K562 (cell line): ENCODE measurements at regions not wholly inside any gene's neighbourhood (a gene's known extent, or its start where the extent isn't known, plus 50 kb on each side); places are given as distances from the start of the nearest gene placed in this dataset.
A peak's percentile ranks its signal among the peaks of the same experiment; 100 is the strongest.

Source experiments
- ATAC-seq: fragments of 200-7000 bp; cut with Tn5 transposase; 3 replicates; pipeline ENCODE4 v1.9.1; 2020; ENCODE audit warnings: moderate library complexity
- BruUV-seq: library from RNA; stranded (reverse); fragments of 400-500 nt; replicated peaks from 2 replicates; lab custom pipeline; 2021; lab: Mats Ljungman, UMichigan
- CTCF ChIA-PET: fragments of 300-600 bp; formaldehyde crosslinking; extraction: SDS; loops from one replicate; lab custom pipeline; 2021; ENCODE audit warnings: low intra/inter-chr PET ratio; lab: Yijun Ruan, JAX
- POLR2A ChIA-PET: fragments of 300-600, 350-650 bp; sonication (Branson Sonifier 250); formaldehyde crosslinking; extraction: SDS; loops from one replicate; lab custom pipeline; 2021; ENCODE audit warnings: antibody characterized with exemption, inconsistent platforms; lab: Yijun Ruan, JAX
- DNase-seq, 4 experiments: peaks; one replicate each; pipeline versions ENCODE4 v3.0.0 to v3.0.0-alpha.2; 2011 to 2018; ENCODE audit warnings: low spot score in 3 of 4, mixed read lengths in 3 of 4; ENCODE audit errors: extremely low read depth in 1 of 4
- FAIRE-seq: peaks from 2 replicates; lab custom pipeline; 2011; peaks lifted over from hg19 to GRCh38; lab: Jason Lieb, UNC
- H2AFZ ChIP-seq: 2 replicates; pipeline ENCODE4 v1.6.0; 2011; ENCODE audit warnings: low read depth, low read length, control low read depth, inconsistent platforms
- H3K27ac ChIP-seq: fragments of 200-600 bp; 3 replicates; pipeline ENCODE4 v1.8.0; 2011; ENCODE audit warnings: low read depth, mild to moderate bottlenecking, control low read depth, inconsistent platforms, low read length, moderate library complexity, mixed read lengths; ENCODE audit errors: extremely low read depth
- H3K27me3 ChIP-seq, 2 experiments: fragments of 300-600 bp in 1 of 2; 2 replicates in 1 of 2; 3 replicates in 1 of 2; pipeline versions ENCODE4 v1.6.0 to v1.8.0; 2011; ENCODE audit warnings: inconsistent platforms in 2 of 2, low read length in 2 of 2, mild to moderate bottlenecking in 1 of 2, mixed read lengths in 1 of 2, moderate library complexity in 1 of 2; ENCODE audit not compliant: control insufficient read depth in 2 of 2, insufficient read depth in 2 of 2
- H3K36me3 ChIP-seq: fragments of 300-600 bp; 3 replicates; pipeline ENCODE4 v1.8.0; 2011; ENCODE audit warnings: mild to moderate bottlenecking, low read length, inconsistent platforms; ENCODE audit not compliant: control insufficient read depth, insufficient read depth
- H3K4me1 ChIP-seq, 2 experiments: fragments of 200-600 bp in 1 of 2; replicated peaks in 1 of 2; 2 replicates in 1 of 2; 3 replicates in 1 of 2; pipeline versions ENCODE4 v1.5.1 to v1.8.0; 2011; ENCODE audit warnings: inconsistent platforms in 2 of 2, low read length in 2 of 2, mild to moderate bottlenecking in 1 of 2, mixed read lengths in 1 of 2, moderate library complexity in 1 of 2; ENCODE audit not compliant: control insufficient read depth in 2 of 2, insufficient read depth in 2 of 2
- H3K4me2 ChIP-seq: 2 replicates; pipeline ENCODE4 v1.6.1; 2011; ENCODE audit warnings: low read length, control low read depth, inconsistent platforms, mixed read lengths; ENCODE audit not compliant: insufficient read depth
- H3K4me3 ChIP-seq: fragments of 200-600 bp; sonication (generic), shearing (Covaris generic); 2 replicates; pipeline ENCODE4 v1.5.1; 2016; ENCODE audit warnings: control low read depth, inconsistent platforms
- H3K79me2 ChIP-seq: fragments of 200-600 bp; 3 replicates; pipeline ENCODE4 v1.8.0; 2011; ENCODE audit warnings: low read length, inconsistent platforms; ENCODE audit not compliant: control insufficient read depth, insufficient read depth
- H3K9ac ChIP-seq, 2 experiments: 2 replicates each; pipeline versions ENCODE4 v1.6.0 to v1.6.1; 2011; ENCODE audit warnings: low read depth in 2 of 2, low read length in 2 of 2, control low read depth in 1 of 2, inconsistent platforms in 1 of 2, mild to moderate bottlenecking in 1 of 2, mixed read lengths in 1 of 2; ENCODE audit not compliant: insufficient read depth in 1 of 2
- H3K9me1 ChIP-seq: one replicate; pipeline ENCODE4 v1.6.0; 2011; ENCODE audit warnings: inconsistent platforms, mild to moderate bottlenecking, low read length, moderate library complexity; ENCODE audit not compliant: control insufficient read depth, insufficient read depth
- H3K9me3 ChIP-seq: replicated peaks from 2 replicates; pipeline ENCODE4 v1.5.1; 2011; ENCODE audit warnings: low read depth, low read length, inconsistent platforms; ENCODE audit not compliant: control insufficient read depth, insufficient read depth
- H4K20me1 ChIP-seq: replicated peaks from 2 replicates; pipeline ENCODE4 v1.6.1; 2011; ENCODE audit warnings: low read length, inconsistent platforms, mixed read lengths; ENCODE audit not compliant: control insufficient read depth, insufficient read depth
- ARID1B ChIP-seq: fragments of 450-650 bp; IDR thresholded peaks from 2 replicates; pipeline ENCODE4 v1.6.1; 2016; ENCODE audit warnings: antibody characterized with exemption, mild to moderate bottlenecking, inconsistent platforms
- ARNT ChIP-seq, 2 experiments: fragments of 450-650 bp; IDR thresholded peaks; 2 replicates each; pipeline ENCODE4 v1.6.1; 2016; ENCODE audit warnings: mild to moderate bottlenecking in 1 of 2
- ATF7 ChIP-seq: fragments of 450-650 bp; IDR thresholded peaks from 2 replicates; pipeline ENCODE4 v1.7.1; 2014; ENCODE audit warnings: mild to moderate bottlenecking, moderate library complexity
- MAFG ChIP-seq: fragments of 450-650 bp; conservative IDR thresholded peaks from 2 replicates; pipeline ENCODE4 v1.6.1; 2016; ENCODE audit warnings: missing genetic modification characterization, missing compliant biosample characterization
- SIX5 ChIP-seq, 2 experiments: IDR thresholded peaks; 2 replicates each; pipeline ENCODE4 v1.6.1; 2011; ENCODE audit warnings: low read length in 2 of 2, borderline replicate concordance in 1 of 2, low read depth in 1 of 2, mild to moderate bottlenecking in 1 of 2, moderate library complexity in 1 of 2; ENCODE audit not compliant: insufficient read depth in 1 of 2
- ZEB2 ChIP-seq: fragments of 450-650 bp; IDR thresholded peaks from 2 replicates; pipeline ENCODE4 v1.6.1; 2016
- ZFP36 ChIP-seq: fragments of 150-350 bp; IDR thresholded peaks from 2 replicates; pipeline ENCODE4 v1.6.1; 2018; ENCODE audit warnings: low read length, low read depth; ENCODE audit not compliant: partially characterized antibody
- ZNF41 ChIP-seq: fragments of 250-450 bp; sonication (Bioruptor Pico); conservative IDR thresholded peaks from 2 replicates; pipeline ENCODE4 v1.4.0; 2020; ENCODE audit warnings: mild to moderate bottlenecking
- WGBS: fragments of 100-300 bp; shearing (Covaris generic); methylation state at CpG from one replicate; pipeline ENCODE4 v1.1.6; 2016; ENCODE audit warnings: low coverage, mixed read lengths; ENCODE audit not compliant: insufficient coverage; ENCODE audit errors: missing lambda C conversion rate; 5-methylcytosine and 5-hydroxymethylcytosine counted together
- in situ Hi-C: fragments of 300-500 bp; cut with MboI; formaldehyde crosslinking; loops from 4 replicates; pipeline ENCODE4 v1.15.0; 2018; ENCODE audit warnings: inconsistent platforms, mixed read lengths
- intact Hi-C: fragments of 100-400 bp; cut with micrococcal nuclease; formaldehyde crosslinking; loops from 2 replicates; pipeline ENCODE4 v1.14.2; 2022
- TF ChIP-seq, protein P1 (sequence below): IDR thresholded peaks from 2 replicates; pipeline ENCODE4 v1.6.1; 2011; ENCODE audit not compliant: insufficient read length; ENCODE audit errors: extremely low read depth
- TF ChIP-seq, protein P2 (sequence below): fragments of 450-650 bp; IDR thresholded peaks from 2 replicates; pipeline ENCODE4 v1.7.0; 2016; ENCODE audit warnings: borderline replicate concordance
- TF ChIP-seq, protein P3 (sequence below): fragments of 200-800 bp; sonication (Bioruptor generic); IDR thresholded peaks from 2 replicates; pipeline ENCODE4 v1.6.1; 2016; ENCODE audit warnings: missing genetic modification characterization, missing compliant biosample characterization
- TF ChIP-seq, protein P4 (sequence below): sonication (generic); formaldehyde crosslinking; IDR thresholded peaks from 2 replicates; pipeline ENCODE4 v1.8.1; 2023; ENCODE audit warnings: mild to moderate bottlenecking, missing genetic modification reagents, moderate library complexity

DNA sequence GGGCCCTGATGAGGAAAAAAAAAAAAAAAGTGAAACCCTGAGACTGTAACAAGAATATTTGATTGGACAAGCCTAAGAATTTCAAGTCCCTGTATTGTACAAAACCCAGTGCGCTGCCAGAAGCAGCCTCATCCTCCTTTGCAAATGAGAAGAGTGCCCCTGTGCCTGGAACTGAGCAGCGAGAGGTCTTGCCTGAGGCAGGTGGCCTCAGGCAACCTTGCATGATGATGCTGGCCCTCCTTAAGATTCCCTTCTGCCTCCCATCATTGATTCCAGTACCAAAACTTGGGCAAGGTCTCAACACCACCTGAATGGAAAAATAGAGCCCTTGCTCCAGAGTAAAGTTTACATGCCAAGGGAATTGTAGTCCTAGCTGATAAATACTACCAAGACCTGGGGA is 129.6 kb upstream of the RAB4A start (continued):
- TF ChIP-seq, protein P1, sequence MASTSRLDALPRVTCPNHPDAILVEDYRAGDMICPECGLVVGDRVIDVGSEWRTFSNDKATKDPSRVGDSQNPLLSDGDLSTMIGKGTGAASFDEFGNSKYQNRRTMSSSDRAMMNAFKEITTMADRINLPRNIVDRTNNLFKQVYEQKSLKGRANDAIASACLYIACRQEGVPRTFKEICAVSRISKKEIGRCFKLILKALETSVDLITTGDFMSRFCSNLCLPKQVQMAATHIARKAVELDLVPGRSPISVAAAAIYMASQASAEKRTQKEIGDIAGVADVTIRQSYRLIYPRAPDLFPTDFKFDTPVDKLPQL = no peak
- TF ChIP-seq SIX5 (IDR thresholded peaks at IDR 0.05; ENCODE audit: borderline replicate concordance in 1 of 2, insufficient read depth in 1 of 2, low read depth in 1 of 2, low read length in 2 of 2) (no peak), ZFP36 (no peak), ARNT (IDR thresholded peaks at IDR 0.05) (no peak), ZNF41 (no peak), MAFG (no peak), ARID1B (no peak)
- TF ChIP-seq, protein P2, sequence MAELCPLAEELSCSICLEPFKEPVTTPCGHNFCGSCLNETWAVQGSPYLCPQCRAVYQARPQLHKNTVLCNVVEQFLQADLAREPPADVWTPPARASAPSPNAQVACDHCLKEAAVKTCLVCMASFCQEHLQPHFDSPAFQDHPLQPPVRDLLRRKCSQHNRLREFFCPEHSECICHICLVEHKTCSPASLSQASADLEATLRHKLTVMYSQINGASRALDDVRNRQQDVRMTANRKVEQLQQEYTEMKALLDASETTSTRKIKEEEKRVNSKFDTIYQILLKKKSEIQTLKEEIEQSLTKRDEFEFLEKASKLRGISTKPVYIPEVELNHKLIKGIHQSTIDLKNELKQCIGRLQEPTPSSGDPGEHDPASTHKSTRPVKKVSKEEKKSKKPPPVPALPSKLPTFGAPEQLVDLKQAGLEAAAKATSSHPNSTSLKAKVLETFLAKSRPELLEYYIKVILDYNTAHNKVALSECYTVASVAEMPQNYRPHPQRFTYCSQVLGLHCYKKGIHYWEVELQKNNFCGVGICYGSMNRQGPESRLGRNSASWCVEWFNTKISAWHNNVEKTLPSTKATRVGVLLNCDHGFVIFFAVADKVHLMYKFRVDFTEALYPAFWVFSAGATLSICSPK = no peak

DNA sequence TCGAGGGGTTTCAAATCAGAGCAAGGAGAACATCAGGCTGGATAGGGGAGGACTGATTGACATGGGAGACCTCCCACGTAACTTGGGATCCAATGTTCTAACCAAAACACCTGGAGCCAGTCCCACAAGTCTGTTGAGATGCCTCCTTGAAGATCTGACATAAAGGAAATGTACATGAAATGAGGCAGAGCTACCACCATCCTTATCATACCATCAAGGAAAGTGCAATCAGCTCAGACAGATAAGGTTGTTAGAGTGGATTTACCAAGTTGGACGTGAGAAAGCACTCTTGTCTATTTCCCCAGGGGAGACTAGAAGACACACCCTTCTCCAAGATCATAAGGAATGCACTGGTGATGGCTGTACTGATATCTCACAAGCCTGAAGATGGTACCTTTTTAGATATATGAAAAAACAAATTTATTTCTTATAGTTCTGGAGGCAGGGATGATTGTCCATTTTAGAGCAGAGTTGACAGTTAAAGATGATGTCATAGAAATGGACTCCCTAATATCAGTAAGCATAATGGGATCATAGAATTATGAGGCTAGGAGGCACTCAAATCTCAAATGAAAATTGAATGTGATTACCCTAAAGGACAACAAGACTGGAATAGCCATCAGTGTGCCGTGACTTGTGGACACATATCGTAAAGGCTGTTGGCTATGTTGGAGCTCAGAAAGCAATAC is 129.1 kb upstream of the RAB4A start:
- no peaks in the 10 kb centered on the region; the same call in 1 of the 2 replicates for H4K20me1 ChIP-seq
- FAIRE-seq = no peak
- in situ Hi-C loops = no loop called here
- H3K9me1 ChIP-seq = no peaks in the 10 kb centered on the region
- H2AFZ ChIP-seq = no peak overlapping the region
- H3K79me2 ChIP-seq = no peaks in the 10 kb centered on the region
- no peak for DNase-seq
- ChIA-PET POLR2A (no interaction called here), CTCF (no interaction called here)
- 1% methylated on average over 5 of the region's 5 CpGs for WGBS
- H3K4me3 ChIP-seq = no peak overlapping the region
- ATAC-seq = no peak
- no peaks in the 10 kb centered on the region for H3K9me3 ChIP-seq
- H3K27ac ChIP-seq = no peak overlapping the region
- BruUV-seq = no TSS peak
- peaks cover 26 to 45% of the 10 kb centered on the region in 2 experiments for H3K27me3 ChIP-seq
- H3K9ac ChIP-seq = no peak overlapping the region
- no peak overlapping the region for H3K4me2 ChIP-seq
- TF ChIP-seq ZEB2 = no peak
- TF ChIP-seq, protein P3, sequence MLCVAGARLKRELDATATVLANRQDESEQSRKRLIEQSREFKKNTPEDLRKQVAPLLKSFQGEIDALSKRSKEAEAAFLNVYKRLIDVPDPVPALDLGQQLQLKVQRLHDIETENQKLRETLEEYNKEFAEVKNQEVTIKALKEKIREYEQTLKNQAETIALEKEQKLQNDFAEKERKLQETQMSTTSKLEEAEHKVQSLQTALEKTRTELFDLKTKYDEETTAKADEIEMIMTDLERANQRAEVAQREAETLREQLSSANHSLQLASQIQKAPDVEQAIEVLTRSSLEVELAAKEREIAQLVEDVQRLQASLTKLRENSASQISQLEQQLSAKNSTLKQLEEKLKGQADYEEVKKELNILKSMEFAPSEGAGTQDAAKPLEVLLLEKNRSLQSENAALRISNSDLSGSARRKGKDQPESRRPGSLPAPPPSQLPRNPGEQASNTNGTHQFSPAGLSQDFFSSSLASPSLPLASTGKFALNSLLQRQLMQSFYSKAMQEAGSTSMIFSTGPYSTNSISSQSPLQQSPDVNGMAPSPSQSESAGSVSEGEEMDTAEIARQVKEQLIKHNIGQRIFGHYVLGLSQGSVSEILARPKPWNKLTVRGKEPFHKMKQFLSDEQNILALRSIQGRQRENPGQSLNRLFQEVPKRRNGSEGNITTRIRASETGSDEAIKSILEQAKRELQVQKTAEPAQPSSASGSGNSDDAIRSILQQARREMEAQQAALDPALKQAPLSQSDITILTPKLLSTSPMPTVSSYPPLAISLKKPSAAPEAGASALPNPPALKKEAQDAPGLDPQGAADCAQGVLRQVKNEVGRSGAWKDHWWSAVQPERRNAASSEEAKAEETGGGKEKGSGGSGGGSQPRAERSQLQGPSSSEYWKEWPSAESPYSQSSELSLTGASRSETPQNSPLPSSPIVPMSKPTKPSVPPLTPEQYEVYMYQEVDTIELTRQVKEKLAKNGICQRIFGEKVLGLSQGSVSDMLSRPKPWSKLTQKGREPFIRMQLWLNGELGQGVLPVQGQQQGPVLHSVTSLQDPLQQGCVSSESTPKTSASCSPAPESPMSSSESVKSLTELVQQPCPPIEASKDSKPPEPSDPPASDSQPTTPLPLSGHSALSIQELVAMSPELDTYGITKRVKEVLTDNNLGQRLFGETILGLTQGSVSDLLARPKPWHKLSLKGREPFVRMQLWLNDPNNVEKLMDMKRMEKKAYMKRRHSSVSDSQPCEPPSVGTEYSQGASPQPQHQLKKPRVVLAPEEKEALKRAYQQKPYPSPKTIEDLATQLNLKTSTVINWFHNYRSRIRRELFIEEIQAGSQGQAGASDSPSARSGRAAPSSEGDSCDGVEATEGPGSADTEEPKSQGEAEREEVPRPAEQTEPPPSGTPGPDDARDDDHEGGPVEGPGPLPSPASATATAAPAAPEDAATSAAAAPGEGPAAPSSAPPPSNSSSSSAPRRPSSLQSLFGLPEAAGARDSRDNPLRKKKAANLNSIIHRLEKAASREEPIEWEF (CRISPR knock-in tag) = no peak
- TF ChIP-seq ATF7 = peak; percentile 49; the same call in 1 of the 2 replicates
- TF ChIP-seq, protein P4, sequence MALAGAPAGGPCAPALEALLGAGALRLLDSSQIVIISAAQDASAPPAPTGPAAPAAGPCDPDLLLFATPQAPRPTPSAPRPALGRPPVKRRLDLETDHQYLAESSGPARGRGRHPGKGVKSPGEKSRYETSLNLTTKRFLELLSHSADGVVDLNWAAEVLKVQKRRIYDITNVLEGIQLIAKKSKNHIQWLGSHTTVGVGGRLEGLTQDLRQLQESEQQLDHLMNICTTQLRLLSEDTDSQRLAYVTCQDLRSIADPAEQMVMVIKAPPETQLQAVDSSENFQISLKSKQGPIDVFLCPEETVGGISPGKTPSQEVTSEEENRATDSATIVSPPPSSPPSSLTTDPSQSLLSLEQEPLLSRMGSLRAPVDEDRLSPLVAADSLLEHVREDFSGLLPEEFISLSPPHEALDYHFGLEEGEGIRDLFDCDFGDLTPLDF (CRISPR knock-in tag) = no peak
- no peaks in the 10 kb centered on the region for H3K4me1 ChIP-seq
- H3K36me3 ChIP-seq = no peaks in the 10 kb centered on the region
- intact Hi-C loops = no loop called here
